ACHN (cell line): ENCODE measurements at regions not wholly inside any gene's neighbourhood (a gene's known extent, or its start where the extent isn't known, plus 50 kb on each side); places are given as distances from the start of the nearest gene placed in this dataset.
"Not testable (repeated sequence)": the region's sequence is repeated elsewhere in the genome, so short reads cannot be mapped to it uniquely, and the experiment has no call there.

Source experiments
- DNase-seq: peaks from one replicate; pipeline ENCODE4 v3.0.0-alpha.2; 2015
- in situ Hi-C: cut with HindIII; loops from 2 replicates; pipeline ENCODE4 v1.10.0; 2017; ENCODE audit warnings: low sequenced_read_pairs, low pct_ligation_motif_present, low pct_unique_long_range_greater_than_20kb

- DNase-seq: no peak
- in situ Hi-C loops: no loop called here
Measured at GRCh38 chr13:112144616-112145550, 77.9 kb downstream of the SOX1 start.

GRCh38 chr13:112145551-112146360 lies 78.8 kb downstream of the SOX1 start:
- no peak for DNase-seq
- in situ Hi-C loops: no loop called here

- in situ Hi-C loops: no loop called here
- no peak for DNase-seq
Measured at GRCh38 chr13:112150352-112150751, 83.4 kb downstream of the SOX1 start.

- in situ Hi-C loops: no loop called here
- DNase-seq: no peak
Measured at GRCh38 chr13:112152846-112153245, 85.9 kb downstream of the SOX1 start.

- DNase-seq: no peak
- in situ Hi-C loops: no loop called here
Measured at GRCh38 chr13:112153364-112153763, 86.4 kb downstream of the SOX1 start.

GRCh38 chr13:112153846-112154245 lies 86.9 kb downstream of the SOX1 start:
- DNase-seq: no peak
- in situ Hi-C loops: no loop called here

GRCh38 chr13:112154301-112155060 lies 87.5 kb downstream of the SOX1 start:
- no peak for DNase-seq

GRCh38 chr13:112158961-112159360 lies 92.0 kb downstream of the SOX1 start:
- in situ Hi-C loops: no loop called here
- DNase-seq: no peak

More at GRCh38 chr13:112154301-112155060, 87.5 kb downstream of the SOX1 start:
- in situ Hi-C loops: no loop called here

- in situ Hi-C loops: no loop called here
- DNase-seq: no peak
Measured at GRCh38 chr13:112159575-112160547, 92.9 kb downstream of the SOX1 start.

GRCh38 chr13:112160558-112160957 lies 93.6 kb downstream of the SOX1 start:
- no peak for DNase-seq
- in situ Hi-C loops: no loop called here

- in situ Hi-C loops: no loop called here
Measured at GRCh38 chr13:112161521-112162301, 94.8 kb downstream of the SOX1 start.

GRCh38 chr13:112163691-112164660 lies 97.0 kb downstream of the SOX1 start:
- in situ Hi-C loops, DNase-seq: not testable (repeated sequence)

More at GRCh38 chr13:112161521-112162301, 94.8 kb downstream of the SOX1 start:
- no peak for DNase-seq

GRCh38 chr13:112165712-112166111 lies 98.8 kb downstream of the SOX1 start:
- in situ Hi-C loops: no loop called here
- DNase-seq: no peak

- in situ Hi-C loops: no loop called here
- no peak for DNase-seq
Measured at GRCh38 chr13:112168761-112169160, 101.8 kb downstream of the SOX1 start.

- in situ Hi-C loops: no loop called here
Measured at GRCh38 chr13:112169941-112170822, 103.2 kb downstream of the SOX1 start.

More at GRCh38 chr13:112169941-112170822, 103.2 kb downstream of the SOX1 start:
- DNase-seq: no peak
